ENCODE measurements at regions not wholly inside any gene's neighbourhood (a gene's known extent, or its start where the extent isn't known, plus 50 kb on each side); places are given as distances from the start of the nearest gene placed in this dataset.

- TF ChIP-seq TCF12 (IDR thresholded peaks at IDR 0.05) (no peak), TCF12 (CRISPR knock-in tag; IDR thresholded peaks at IDR 0.05) (no peak), ARID3A (IDR thresholded peaks at IDR 0.05; ENCODE audit: low read depth, low read length) (no peak), MXD4 (CRISPR knock-in tag; IDR thresholded peaks at IDR 0.05) (no peak), ZNF609 (CRISPR knock-in tag; IDR thresholded peaks at IDR 0.05; ENCODE audit: borderline replicate concordance) (no peak), SOX13 (IDR thresholded peaks at IDR 0.05) (no peak), SOX13 (CRISPR knock-in tag; conservative IDR thresholded peaks at IDR 0.05 in 1 of 2, IDR thresholded peaks at IDR 0.05 in 1 of 2) (no peak), MTF1 (CRISPR knock-in tag; IDR thresholded peaks at IDR 0.05) (no peak), ZNF382 (CRISPR knock-in tag; IDR thresholded peaks at IDR 0.05; ENCODE audit: borderline replicate concordance) (no peak), SAFB2 (CRISPR knock-in tag; IDR thresholded peaks at IDR 0.05; ENCODE audit: borderline replicate concordance, low read depth) (no peak)
Observed at GRCh38 chr20:11182720-11183119, 508.9 kb upstream of the JAG1 start (continued).
